ENCODE measurements at regions not wholly inside any gene's neighbourhood (a gene's known extent, or its start where the extent isn't known, plus 50 kb on each side); places are given as distances from the start of the nearest gene placed in this dataset.

DNA sequence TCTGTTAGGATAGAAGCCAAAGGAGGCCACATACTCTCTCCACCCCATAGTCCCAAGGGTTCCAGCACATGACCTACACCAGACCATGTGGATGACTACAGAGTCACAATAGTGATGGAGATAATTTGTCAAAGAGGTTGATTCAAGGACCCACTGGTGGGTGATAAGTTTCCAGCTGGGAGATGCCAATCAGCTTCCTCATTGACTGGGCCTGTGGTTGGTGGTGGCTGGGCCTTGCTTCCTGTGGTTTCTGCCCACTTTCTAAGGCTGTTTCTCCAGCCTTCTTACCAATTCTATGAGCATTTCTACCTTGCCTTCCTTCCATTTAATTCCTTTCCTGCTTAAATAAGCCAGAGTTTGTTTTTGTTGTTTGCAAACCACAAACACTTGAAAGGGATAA lies 95.5 kb upstream of the CPEB2 start:
- TF ChIP-seq CTCF (IDR thresholded peaks at IDR 0.05; ENCODE audit: low read depth, low read length, poor library complexity, severe bottlenecking) (no peak), EZH2phosphoT487 (IDR thresholded peaks at IDR 0.05; ENCODE audit: borderline replicate concordance, low read length) (no peak)
- Histone ChIP-seq H3K36me3 (ENCODE audit: control insufficient read depth, low read length) (no peaks in the 10 kb centered on the region), H3K27me3 (ENCODE audit: control insufficient read depth, low read length) (no peaks in the 10 kb centered on the region), H3K9me3 (ENCODE audit: control insufficient read depth, insufficient read depth, low read length) (no peaks in the 10 kb centered on the region), H3K27ac (ENCODE audit: low read depth, low read length) (no peak overlapping the region), H4K20me1 (ENCODE audit: control insufficient read depth, insufficient read depth, low read depth, low read length) (no peaks in the 10 kb centered on the region), H3K4me1 (ENCODE audit: control insufficient read depth, low read length) (no peaks in the 10 kb centered on the region), H3K4me3 (ENCODE audit: low read length) (no peak overlapping the region), H3K79me2 (ENCODE audit: control insufficient read depth, low read length) (no peaks in the 10 kb centered on the region), H3K9me2 (replicated peaks; ENCODE audit: control insufficient read depth, low read length) (no peaks in the 10 kb centered on the region), H3F3A (ENCODE audit: control insufficient read depth, insufficient read depth) (no peaks in the 10 kb centered on the region), H3K4me2 (ENCODE audit: low read length) (no peak overlapping the region)

DNA sequence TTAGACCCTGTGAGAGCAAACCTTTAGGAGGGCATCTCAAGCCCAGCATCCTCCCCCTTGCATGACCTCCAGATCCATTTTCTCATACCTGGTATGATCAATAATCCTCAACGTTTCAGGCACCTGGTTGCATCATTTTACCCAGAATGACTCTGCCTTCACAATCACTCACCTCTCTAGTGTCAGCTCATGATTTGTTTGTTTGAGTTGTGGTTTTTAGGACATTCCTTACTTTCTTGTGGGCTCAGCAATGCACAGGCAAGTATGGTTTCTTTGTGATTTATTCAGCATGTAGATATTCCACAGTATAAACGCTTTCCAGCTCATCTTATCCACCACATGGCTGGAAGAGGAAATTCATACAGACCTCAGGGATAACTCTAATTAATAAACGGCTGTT lies 93.6 kb upstream of the CPEB2 start:
- Histone ChIP-seq H3K4me1 (ENCODE audit: control insufficient read depth, low read length) (no peaks in the 10 kb centered on the region), H3F3A (ENCODE audit: control insufficient read depth, insufficient read depth) (no peaks in the 10 kb centered on the region), H3K9me2 (replicated peaks; ENCODE audit: control insufficient read depth, low read length) (no peaks in the 10 kb centered on the region), H3K4me2 (ENCODE audit: low read length) (no peak overlapping the region), H3K27me3 (ENCODE audit: control insufficient read depth, low read length) (no peaks in the 10 kb centered on the region), H3K27ac (ENCODE audit: low read depth, low read length) (no peak overlapping the region), H4K20me1 (ENCODE audit: control insufficient read depth, insufficient read depth, low read depth, low read length) (no peaks in the 10 kb centered on the region), H3K4me3 (ENCODE audit: low read length) (no peak overlapping the region), H3K79me2 (ENCODE audit: control insufficient read depth, low read length) (no peaks in the 10 kb centered on the region), H3K36me3 (ENCODE audit: control insufficient read depth, low read length) (no peaks in the 10 kb centered on the region), H3K9me3 (ENCODE audit: control insufficient read depth, insufficient read depth, low read length) (no peaks in the 10 kb centered on the region)
- no peak for TF ChIP-seq CTCF (IDR thresholded peaks at IDR 0.05; ENCODE audit: low read depth, low read length, poor library complexity, severe bottlenecking)
- TF ChIP-seq EZH2phosphoT487 (IDR thresholded peaks at IDR 0.05; ENCODE audit: borderline replicate concordance, low read length) = no peak

DNA sequence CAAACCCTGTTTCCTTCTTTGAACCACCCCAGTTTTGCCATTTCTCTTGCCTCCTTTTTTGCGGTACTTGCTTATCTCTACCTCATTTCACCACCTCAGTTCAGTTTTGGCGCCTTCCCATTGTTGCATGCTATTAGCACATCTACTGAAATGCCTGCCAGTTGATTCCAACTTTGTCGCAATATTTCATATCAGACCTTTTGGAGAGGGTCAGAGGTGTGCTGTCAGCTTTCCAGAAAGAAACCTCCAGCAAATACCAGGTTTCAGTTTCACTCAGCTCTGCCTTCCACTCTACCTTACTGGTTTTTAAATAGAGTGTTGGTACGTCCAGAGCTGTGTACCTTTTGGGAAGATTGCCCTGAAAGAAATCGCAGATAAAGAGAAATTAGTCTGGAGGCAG lies 91.9 kb upstream of the CPEB2 start:
- no peaks in the 10 kb centered on the region for H4K20me1 ChIP-seq (ENCODE audit: control insufficient read depth, insufficient read depth, low read depth, low read length)
- H3K79me2 ChIP-seq (ENCODE audit: control insufficient read depth, low read length) = no peaks in the 10 kb centered on the region
- H3K4me2 ChIP-seq (ENCODE audit: low read length) = no peak overlapping the region

More for the DNA sequence above, 91.9 kb upstream of the CPEB2 start:
- Histone ChIP-seq H3K9me2 (replicated peaks; ENCODE audit: control insufficient read depth, low read length) (no peaks in the 10 kb centered on the region), H3F3A (ENCODE audit: control insufficient read depth, insufficient read depth) (no peaks in the 10 kb centered on the region), H3K9me3 (ENCODE audit: control insufficient read depth, insufficient read depth, low read length) (no peaks in the 10 kb centered on the region), H3K27me3 (ENCODE audit: control insufficient read depth, low read length) (no peaks in the 10 kb centered on the region), H3K4me3 (ENCODE audit: low read length) (no peak overlapping the region), H3K36me3 (ENCODE audit: control insufficient read depth, low read length) (no peaks in the 10 kb centered on the region), H3K27ac (ENCODE audit: low read depth, low read length) (no peak overlapping the region), H3K4me1 (ENCODE audit: control insufficient read depth, low read length) (no peaks in the 10 kb centered on the region)
- TF ChIP-seq CTCF (IDR thresholded peaks at IDR 0.05; ENCODE audit: low read depth, low read length, poor library complexity, severe bottlenecking) (no peak), EZH2phosphoT487 (IDR thresholded peaks at IDR 0.05; ENCODE audit: borderline replicate concordance, low read length) (no peak)

Data from DOHH2 (cell line).